ENCODE measurements at regions not wholly inside any gene's neighbourhood (a gene's known extent, or its start where the extent isn't known, plus 50 kb on each side); places are given as distances from the start of the nearest gene placed in this dataset.

DNA sequence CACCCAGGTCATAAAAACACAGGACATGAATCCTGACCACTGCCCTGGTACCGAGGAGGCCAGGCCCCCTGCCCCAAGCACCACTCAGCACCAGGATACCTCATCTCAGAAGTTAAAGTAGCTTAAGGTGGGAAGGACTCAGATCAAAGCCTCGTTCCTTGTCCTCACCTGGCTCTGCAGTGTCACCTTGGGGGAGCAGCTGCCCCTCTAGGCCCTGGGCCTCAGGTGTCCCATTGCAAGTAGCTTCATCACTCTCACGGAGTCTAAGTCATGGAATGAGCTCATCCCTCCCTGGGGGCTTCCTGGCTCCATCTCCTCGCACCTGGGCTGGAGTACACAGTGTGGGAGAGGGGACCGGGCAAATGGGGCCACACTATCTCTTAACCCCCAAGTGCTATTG, 148.0 kb downstream of the TPRA1 start:
- H3K4me3 Mint-ChIP-seq (ENCODE audit: unreplicated experiment) = no peak overlapping the region
- TF ChIP-seq, protein P1, sequence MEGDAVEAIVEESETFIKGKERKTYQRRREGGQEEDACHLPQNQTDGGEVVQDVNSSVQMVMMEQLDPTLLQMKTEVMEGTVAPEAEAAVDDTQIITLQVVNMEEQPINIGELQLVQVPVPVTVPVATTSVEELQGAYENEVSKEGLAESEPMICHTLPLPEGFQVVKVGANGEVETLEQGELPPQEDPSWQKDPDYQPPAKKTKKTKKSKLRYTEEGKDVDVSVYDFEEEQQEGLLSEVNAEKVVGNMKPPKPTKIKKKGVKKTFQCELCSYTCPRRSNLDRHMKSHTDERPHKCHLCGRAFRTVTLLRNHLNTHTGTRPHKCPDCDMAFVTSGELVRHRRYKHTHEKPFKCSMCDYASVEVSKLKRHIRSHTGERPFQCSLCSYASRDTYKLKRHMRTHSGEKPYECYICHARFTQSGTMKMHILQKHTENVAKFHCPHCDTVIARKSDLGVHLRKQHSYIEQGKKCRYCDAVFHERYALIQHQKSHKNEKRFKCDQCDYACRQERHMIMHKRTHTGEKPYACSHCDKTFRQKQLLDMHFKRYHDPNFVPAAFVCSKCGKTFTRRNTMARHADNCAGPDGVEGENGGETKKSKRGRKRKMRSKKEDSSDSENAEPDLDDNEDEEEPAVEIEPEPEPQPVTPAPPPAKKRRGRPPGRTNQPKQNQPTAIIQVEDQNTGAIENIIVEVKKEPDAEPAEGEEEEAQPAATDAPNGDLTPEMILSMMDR (IDR thresholded peaks at IDR 0.05; ENCODE audit: partially characterized antibody, unreplicated experiment) = no peak
- no peak overlapping the region for H3K27ac Mint-ChIP-seq (ENCODE audit: unreplicated experiment)
- H3K4me1 Mint-ChIP-seq (ENCODE audit: low read depth, unreplicated experiment) = peaks cover 8% of the 10 kb centered on the region
- no peaks in the 10 kb centered on the region for H3K9me3 Mint-ChIP-seq (ENCODE audit: unreplicated experiment)
- DNase-seq = no peak
- H3K36me3 Mint-ChIP-seq (ENCODE audit: unreplicated experiment) = no peaks in the 10 kb centered on the region
- H3K27me3 Mint-ChIP-seq (ENCODE audit: unreplicated experiment) = peaks cover 4% of the 10 kb centered on the region

DNA sequence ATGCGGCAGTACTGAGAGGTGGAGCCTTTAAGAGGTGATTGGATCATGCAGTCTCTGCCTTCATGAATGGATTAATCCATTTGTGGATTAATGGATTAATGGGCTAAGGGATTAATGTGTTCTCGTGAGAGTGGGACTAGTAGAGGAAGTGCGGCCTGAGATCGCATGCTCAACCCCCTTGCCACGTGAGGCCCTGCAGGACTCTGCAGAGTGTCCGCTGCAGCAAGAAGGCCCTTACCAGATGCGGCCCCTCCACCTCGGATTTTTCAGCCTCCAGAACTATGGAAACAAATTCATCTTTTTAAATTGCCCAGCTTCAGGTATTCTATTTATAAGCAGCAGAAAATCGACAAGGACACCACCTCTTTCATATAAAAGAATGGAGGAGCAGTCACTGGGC, 148.8 kb downstream of the TPRA1 start:
- peaks cover 2% of the 10 kb centered on the region for H3K27me3 Mint-ChIP-seq (ENCODE audit: unreplicated experiment)
- H3K4me1 Mint-ChIP-seq (ENCODE audit: low read depth, unreplicated experiment) = peaks cover 8% of the 10 kb centered on the region
- no peak overlapping the region for H3K27ac Mint-ChIP-seq (ENCODE audit: unreplicated experiment)
- no peak for DNase-seq
- no peaks in the 10 kb centered on the region for H3K9me3 Mint-ChIP-seq (ENCODE audit: unreplicated experiment)
- TF ChIP-seq, protein P1 (IDR thresholded peaks at IDR 0.05; ENCODE audit: partially characterized antibody, unreplicated experiment) = no peak
- no peak overlapping the region for H3K4me3 Mint-ChIP-seq (ENCODE audit: unreplicated experiment)
- no peaks in the 10 kb centered on the region for H3K36me3 Mint-ChIP-seq (ENCODE audit: unreplicated experiment)

DNA sequence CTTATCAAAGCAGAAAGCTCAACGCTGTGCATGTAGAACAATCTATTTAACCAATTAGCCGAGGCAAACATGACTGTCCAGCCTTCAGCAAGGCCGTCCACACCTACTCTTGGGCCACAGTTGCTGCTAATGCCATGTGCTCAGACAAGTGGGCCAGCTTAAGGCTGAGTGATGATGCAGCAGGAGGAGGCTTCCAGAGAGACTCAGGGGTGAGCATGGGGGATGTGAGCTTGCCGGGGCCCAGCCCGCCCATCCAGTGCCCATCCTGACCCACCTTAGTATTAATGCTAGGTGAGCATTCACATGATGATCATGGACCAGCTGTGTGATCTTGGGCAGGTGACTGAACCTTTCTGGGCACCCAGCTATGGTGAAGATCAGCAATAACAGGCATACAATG, 150.1 kb downstream of the TPRA1 start:
- Mint-ChIP-seq H3K4me1 (ENCODE audit: low read depth, unreplicated experiment) (peaks cover 8% of the 10 kb centered on the region), H3K27ac (ENCODE audit: unreplicated experiment) (no peak overlapping the region), H3K36me3 (ENCODE audit: unreplicated experiment) (no peaks in the 10 kb centered on the region), H3K4me3 (ENCODE audit: unreplicated experiment) (no peak overlapping the region), H3K27me3 (ENCODE audit: unreplicated experiment) (no peaks in the 10 kb centered on the region), H3K9me3 (ENCODE audit: unreplicated experiment) (no peaks in the 10 kb centered on the region)
- DNase-seq = no peak
- TF ChIP-seq, protein P1 (IDR thresholded peaks at IDR 0.05; ENCODE audit: partially characterized antibody, unreplicated experiment) = no peak

DNA sequence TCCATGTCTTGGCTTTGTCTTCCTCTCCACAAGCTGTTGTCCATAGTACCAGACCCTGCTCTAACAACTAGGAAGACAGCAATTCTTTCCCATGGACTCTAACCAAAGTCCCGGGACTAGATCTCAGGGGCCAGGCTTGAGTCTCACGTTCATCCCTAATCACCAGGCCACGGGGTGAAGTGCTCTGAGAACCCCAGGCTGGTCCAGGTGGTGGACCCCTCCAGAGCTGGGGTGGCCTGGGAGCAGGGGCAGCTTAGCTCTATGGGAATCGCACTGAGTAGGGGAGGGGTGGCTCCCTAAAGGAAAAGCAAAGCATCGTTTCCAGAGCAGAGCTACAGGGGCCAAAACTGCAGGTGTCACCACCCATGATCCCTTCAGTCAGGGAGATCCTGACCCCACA, 150.9 kb downstream of the TPRA1 start:
- H3K9me3 Mint-ChIP-seq (ENCODE audit: unreplicated experiment) = no peaks in the 10 kb centered on the region
- DNase-seq = no peak
- TF ChIP-seq, protein P1 (IDR thresholded peaks at IDR 0.05; ENCODE audit: partially characterized antibody, unreplicated experiment) = no peak
- H3K27ac Mint-ChIP-seq (ENCODE audit: unreplicated experiment) = no peak overlapping the region
- H3K4me1 Mint-ChIP-seq (ENCODE audit: low read depth, unreplicated experiment) = peaks cover 8% of the 10 kb centered on the region
- H3K36me3 Mint-ChIP-seq (ENCODE audit: unreplicated experiment) = no peaks in the 10 kb centered on the region
- H3K4me3 Mint-ChIP-seq (ENCODE audit: unreplicated experiment) = no peak overlapping the region
- H3K27me3 Mint-ChIP-seq (ENCODE audit: unreplicated experiment) = no peaks in the 10 kb centered on the region

DNA sequence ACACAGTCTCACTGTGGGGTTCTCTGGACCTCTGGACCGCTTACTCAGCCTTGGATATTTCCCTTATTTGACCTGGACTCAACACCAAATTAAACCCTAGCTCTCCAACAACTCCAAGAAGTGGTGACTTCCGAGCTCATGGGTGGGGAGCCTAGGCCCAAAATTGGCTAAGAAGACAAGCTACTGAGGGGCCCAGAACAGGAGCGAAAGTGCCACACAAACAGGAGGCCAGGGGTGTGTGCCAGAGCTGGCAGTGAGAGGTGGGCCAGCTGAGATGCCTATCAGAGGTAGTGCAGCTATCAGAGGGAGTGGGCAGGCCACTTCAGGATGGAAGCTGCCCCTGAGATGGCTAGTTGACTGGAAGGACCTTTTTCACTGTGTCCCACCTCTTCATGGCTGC, 151.1 kb upstream of the PRR20G start:
- DNase-seq = no peak
- Mint-ChIP-seq H3K36me3 (ENCODE audit: unreplicated experiment) (no peaks in the 10 kb centered on the region), H3K4me1 (ENCODE audit: low read depth, unreplicated experiment) (peaks cover 8% of the 10 kb centered on the region), H3K27ac (ENCODE audit: unreplicated experiment) (no peak overlapping the region), H3K27me3 (ENCODE audit: unreplicated experiment) (no peaks in the 10 kb centered on the region), H3K9me3 (ENCODE audit: unreplicated experiment) (no peaks in the 10 kb centered on the region), H3K4me3 (ENCODE audit: unreplicated experiment) (no peak overlapping the region)
- TF ChIP-seq, protein P1 (IDR thresholded peaks at IDR 0.05; ENCODE audit: partially characterized antibody, unreplicated experiment) = no peak
